ENCODE measurements at regions not wholly inside any gene's neighbourhood (a gene's known extent, or its start where the extent isn't known, plus 50 kb on each side); places are given as distances from the start of the nearest gene placed in this dataset.

DNA sequence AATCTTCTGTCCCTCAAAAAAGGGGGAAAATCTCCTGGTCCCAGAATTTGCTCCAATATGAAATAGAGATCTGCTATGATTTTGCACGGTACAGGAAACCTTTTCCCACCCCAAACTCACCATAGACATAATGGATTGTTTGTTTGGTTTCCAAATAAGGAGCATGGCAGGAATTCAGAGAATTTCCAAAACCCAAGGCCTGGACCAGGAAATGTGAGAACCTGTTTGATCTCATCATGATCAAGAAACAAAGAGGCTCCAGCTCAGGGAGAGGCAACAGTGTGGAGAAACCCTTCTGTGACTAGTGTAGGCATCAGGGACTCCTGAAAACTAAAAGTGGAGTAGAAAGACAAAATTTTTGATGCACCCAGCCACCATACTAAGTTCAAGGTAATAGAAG lies 1548.1 kb upstream of the LRRTM3 start:
- TF ChIP-seq, protein P1, sequence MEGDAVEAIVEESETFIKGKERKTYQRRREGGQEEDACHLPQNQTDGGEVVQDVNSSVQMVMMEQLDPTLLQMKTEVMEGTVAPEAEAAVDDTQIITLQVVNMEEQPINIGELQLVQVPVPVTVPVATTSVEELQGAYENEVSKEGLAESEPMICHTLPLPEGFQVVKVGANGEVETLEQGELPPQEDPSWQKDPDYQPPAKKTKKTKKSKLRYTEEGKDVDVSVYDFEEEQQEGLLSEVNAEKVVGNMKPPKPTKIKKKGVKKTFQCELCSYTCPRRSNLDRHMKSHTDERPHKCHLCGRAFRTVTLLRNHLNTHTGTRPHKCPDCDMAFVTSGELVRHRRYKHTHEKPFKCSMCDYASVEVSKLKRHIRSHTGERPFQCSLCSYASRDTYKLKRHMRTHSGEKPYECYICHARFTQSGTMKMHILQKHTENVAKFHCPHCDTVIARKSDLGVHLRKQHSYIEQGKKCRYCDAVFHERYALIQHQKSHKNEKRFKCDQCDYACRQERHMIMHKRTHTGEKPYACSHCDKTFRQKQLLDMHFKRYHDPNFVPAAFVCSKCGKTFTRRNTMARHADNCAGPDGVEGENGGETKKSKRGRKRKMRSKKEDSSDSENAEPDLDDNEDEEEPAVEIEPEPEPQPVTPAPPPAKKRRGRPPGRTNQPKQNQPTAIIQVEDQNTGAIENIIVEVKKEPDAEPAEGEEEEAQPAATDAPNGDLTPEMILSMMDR (IDR thresholded peaks at IDR 0.05; ENCODE audit: low read length): no peak
- no peak for TF ChIP-seq EZH2 (optimal IDR thresholded peaks at IDR 0.05; ENCODE audit: low read depth, low read length)
- TF ChIP-seq EZH2phosphoT487 (IDR thresholded peaks at IDR 0.05; ENCODE audit: low read length): no peak

Measured in MM.1S (cell line).